Epithelial cell of esophagus (primary cell): ENCODE measurements at regions not wholly inside any gene's neighbourhood (a gene's known extent, or its start where the extent isn't known, plus 50 kb on each side); places are given as distances from the start of the nearest gene placed in this dataset.

Experiments
- DNase-seq: peaks from one replicate; pipeline ENCODE4 v3.0.0; 2010; ENCODE audit warnings: low read depth
- H3K4me3 ChIP-seq: 2 replicates; pipeline ENCODE4 v1.5.1; 2011; ENCODE audit warnings: mild to moderate bottlenecking, low read length, control low read depth
- CTCF ChIP-seq: IDR thresholded peaks from 2 replicates; pipeline ENCODE4 v1.5.1; 2011; ENCODE audit warnings: low read depth, mild to moderate bottlenecking, low read length, control low read depth, inconsistent platforms; ENCODE audit not compliant: insufficient read depth; ENCODE audit errors: missing control alignments

- no peak overlapping the region for H3K4me3 ChIP-seq
- TF ChIP-seq CTCF, result no peak
- DNase-seq, result no peak
These were observed 59.5 kb upstream of the HES1 start for GRCh38 chr3:194076475-194076874.

GRCh38 chr3:194077602-194078001 lies 58.3 kb upstream of the HES1 start:
- no peak for TF ChIP-seq CTCF
- H3K4me3 ChIP-seq, result no peak overlapping the region
- no peak for DNase-seq

- no peak for DNase-seq
- no peak for TF ChIP-seq CTCF
- H3K4me3 ChIP-seq, result no peak overlapping the region
These were observed 57.7 kb upstream of the HES1 start for GRCh38 chr3:194078045-194078821.

- H3K4me3 ChIP-seq, result no peak overlapping the region
- no peak for TF ChIP-seq CTCF
- no peak for DNase-seq
These were observed 56.2 kb upstream of the HES1 start for GRCh38 chr3:194079702-194080172.

- DNase-seq, result no peak
- H3K4me3 ChIP-seq, result no peak overlapping the region
- no peak for TF ChIP-seq CTCF
These were observed 55.5 kb upstream of the HES1 start for GRCh38 chr3:194080436-194080835.

- H3K4me3 ChIP-seq, result no peak overlapping the region
- no peak for DNase-seq
- TF ChIP-seq CTCF, result no peak
These were observed 54.8 kb upstream of the HES1 start for GRCh38 chr3:194080913-194081800.
